H9 (cell line): ENCODE measurements at regions not wholly inside any gene's neighbourhood (a gene's known extent, or its start where the extent isn't known, plus 50 kb on each side); places are given as distances from the start of the nearest gene placed in this dataset.

Experiments used
- DNase-seq: peaks from one replicate; pipeline ENCODE4 v3.0.0-alpha.2; 2017
- H2AFZ ChIP-seq: one replicate; pipeline ENCODE4 v1.6.1; 2013; ENCODE audit warnings: mild to moderate bottlenecking, low read length, control low read depth, moderate library complexity
- H2AK5ac ChIP-seq: 2 replicates; pipeline ENCODE4 v1.6.1; 2013; ENCODE audit warnings: low read length, control low read depth, mixed read lengths; ENCODE audit not compliant: insufficient read length
- H2BK120ac ChIP-seq: one replicate; pipeline ENCODE4 v1.6.1; 2013; ENCODE audit warnings: low read depth, mild to moderate bottlenecking, low read length, control low read depth, inconsistent platforms; ENCODE audit not compliant: poor library complexity, severe bottlenecking
- H2BK12ac ChIP-seq: 2 replicates; pipeline ENCODE4 v1.6.1; 2013; ENCODE audit warnings: low read length, control low read depth, mixed read lengths, low read depth; ENCODE audit not compliant: insufficient read length
- H2BK15ac ChIP-seq: 2 replicates; pipeline ENCODE4 v1.6.1; 2013; ENCODE audit warnings: low read depth, low read length, control low read depth
- H2BK20ac ChIP-seq: one replicate; pipeline ENCODE4 v1.6.1; 2013; ENCODE audit warnings: low read depth, mild to moderate bottlenecking, low read length, control low read depth, inconsistent platforms; ENCODE audit not compliant: poor library complexity, severe bottlenecking
- H2BK5ac ChIP-seq: 2 replicates; pipeline ENCODE4 v1.6.1; 2013; ENCODE audit warnings: low read length, control low read depth, mixed read lengths; ENCODE audit not compliant: insufficient read length
- H3K14ac ChIP-seq: 2 replicates; pipeline ENCODE4 v1.6.1; 2013; ENCODE audit warnings: low read length, control low read depth; ENCODE audit not compliant: insufficient read depth
- H3K18ac ChIP-seq: 2 replicates; pipeline ENCODE4 v1.6.1; 2013; ENCODE audit warnings: low read depth, mild to moderate bottlenecking, mixed read lengths, low read length, control low read depth; ENCODE audit not compliant: insufficient read length
- H3K23ac ChIP-seq: 2 replicates; pipeline ENCODE4 v1.6.1; 2013; ENCODE audit warnings: low read length, control low read depth, mixed read lengths, low read depth; ENCODE audit not compliant: insufficient read length
- H3K23me2 ChIP-seq: 2 replicates; pipeline ENCODE4 v1.6.1; 2013; ENCODE audit warnings: low read depth, mild to moderate bottlenecking, mixed read lengths, low read length, control low read depth; ENCODE audit not compliant: insufficient read length, poor library complexity, severe bottlenecking
- H3K27ac ChIP-seq: 2 replicates; pipeline ENCODE4 v1.5.1; 2013; ENCODE audit warnings: low read length, control low read depth, mixed read lengths, low read depth; ENCODE audit not compliant: insufficient read length
- H3K27me3 ChIP-seq: 2 replicates; pipeline ENCODE4 v1.6.1; 2013; ENCODE audit warnings: low read length, control low read depth, inconsistent platforms; ENCODE audit not compliant: insufficient read depth
- H3K4ac ChIP-seq: 2 replicates; pipeline ENCODE4 v1.6.1; 2013; ENCODE audit warnings: low read depth, mild to moderate bottlenecking, control low read depth, inconsistent platforms, low read length, moderate library complexity
- H3K4me1 ChIP-seq: 2 replicates; pipeline ENCODE4 v1.6.1; 2013; ENCODE audit warnings: low read length, control low read depth, inconsistent platforms; ENCODE audit not compliant: insufficient read depth
- H3K4me2 ChIP-seq: 2 replicates; pipeline ENCODE4 v1.6.1; 2013; ENCODE audit warnings: low read length, control low read depth, mixed read lengths; ENCODE audit not compliant: insufficient read length, insufficient read depth
- H3K56ac ChIP-seq: 2 replicates; pipeline ENCODE4 v1.6.1; 2013; ENCODE audit warnings: low read depth, mild to moderate bottlenecking, mixed read lengths, low read length, control low read depth; ENCODE audit not compliant: insufficient read length
- H3K79me1 ChIP-seq: 2 replicates; pipeline ENCODE4 v1.6.1; 2013; ENCODE audit warnings: low read depth, mild to moderate bottlenecking, moderate library complexity, low read length, control low read depth, inconsistent platforms; ENCODE audit not compliant: insufficient read depth, poor library complexity, severe bottlenecking
- H3K79me2 ChIP-seq: 2 replicates; pipeline ENCODE4 v1.6.1; 2013; ENCODE audit warnings: low read length, control low read depth, inconsistent platforms; ENCODE audit not compliant: insufficient read depth
- H3K9ac ChIP-seq: 2 replicates; pipeline ENCODE4 v1.6.1; 2013; ENCODE audit warnings: low read length, control low read depth, mixed read lengths; ENCODE audit not compliant: insufficient read length; ENCODE audit errors: extremely low read depth
- H3K9me3 ChIP-seq: one replicate; pipeline ENCODE4 v1.6.1; 2013; ENCODE audit warnings: low read depth, low read length, inconsistent platforms; ENCODE audit not compliant: control insufficient read depth
- H3T11ph ChIP-seq: one replicate; pipeline ENCODE4 v1.6.1; 2013; ENCODE audit warnings: mild to moderate bottlenecking, low read length, control low read depth, inconsistent platforms
- H4K20me1 ChIP-seq: one replicate; pipeline ENCODE4 v1.6.1; 2013; ENCODE audit not compliant: control insufficient read depth, insufficient read length, insufficient read depth
- H4K5ac ChIP-seq: 2 replicates; pipeline ENCODE4 v1.6.1; 2013; ENCODE audit warnings: low read depth, mild to moderate bottlenecking, mixed read lengths, low read length, control low read depth; ENCODE audit not compliant: insufficient read length
- H4K8ac ChIP-seq: replicated peaks from 2 replicates; pipeline ENCODE4 v1.6.1; 2013; ENCODE audit warnings: low read length, control low read depth, mixed read lengths, low read depth; ENCODE audit not compliant: insufficient read length
- H4K91ac ChIP-seq: 2 replicates; pipeline ENCODE4 v1.6.1; 2013; ENCODE audit warnings: low read depth, mild to moderate bottlenecking, moderate library complexity, mixed read lengths, low read length, control low read depth; ENCODE audit not compliant: insufficient read length
- H3K27ac Mint-ChIP-seq, 3 experiments: 2 replicates in 2 of 3; 3 replicates in 1 of 3; pipeline ENCODE4 v1.8.0; 2020 to 2021; ENCODE audit warnings: mixed read lengths in 3 of 3, mild to moderate bottlenecking in 1 of 3, moderate library complexity in 1 of 3
- H3K27me3 Mint-ChIP-seq: 2 replicates; pipeline ENCODE4 v1.8.0; 2021; ENCODE audit warnings: low read depth, mild to moderate bottlenecking, moderate library complexity, mixed read lengths
- H3K36me3 Mint-ChIP-seq, 3 experiments: 2 replicates in 2 of 3; 3 replicates in 1 of 3; pipeline ENCODE4 v1.8.0; 2020 to 2021; ENCODE audit warnings: low read depth in 3 of 3, mixed read lengths in 3 of 3; ENCODE audit not compliant: insufficient read depth in 1 of 3
- H3K4me1 Mint-ChIP-seq, 2 experiments: 2 replicates each; pipeline ENCODE4 v1.8.0; 2020; ENCODE audit warnings: mixed read lengths in 2 of 2
- H3K4me3 Mint-ChIP-seq, 2 experiments: 2 replicates in 1 of 2; 3 replicates in 1 of 2; pipeline ENCODE4 v1.8.0; 2020 to 2021; ENCODE audit warnings: mild to moderate bottlenecking in 2 of 2, mixed read lengths in 2 of 2, moderate library complexity in 1 of 2
- H3K9me3 Mint-ChIP-seq, 2 experiments: 2 replicates in 1 of 2; 3 replicates in 1 of 2; pipeline ENCODE4 v1.8.0; 2020; ENCODE audit warnings: mild to moderate bottlenecking in 2 of 2, mixed read lengths in 2 of 2, moderate library complexity in 1 of 2
- CTCF ChIP-seq: fragments of 200-600 bp; sonication (generic); conservative IDR thresholded peaks from 3 replicates; pipeline ENCODE4 v1.8.0; 2021; ENCODE audit warnings: antibody characterized with exemption, mild to moderate bottlenecking
- WGBS: extraction: QIAGEN DNeasy Blood & Tissue Kit; methylation state at CpG from one replicate; pipeline ENCODE4 v1.1.7; 2013; ENCODE audit warnings: missing lambda C conversion rate, low lambda C conversion rate, mixed read lengths; ENCODE audit not compliant: insufficient read length; ENCODE audit errors: extremely low coverage; 5-methylcytosine and 5-hydroxymethylcytosine counted together

GRCh38 chr1:201648907-201649721 lies 110.2 kb downstream of the NAV1 start:
- H2BK5ac ChIP-seq = no peak overlapping the region
- H2AFZ ChIP-seq = no peak overlapping the region
- peaks cover 6% of the 10 kb centered on the region for H3K4me1 ChIP-seq
- TF ChIP-seq CTCF = no peak
- DNase-seq = peak; percentile 82
- peaks cover 28 to 42% of the 10 kb centered on the region in 2 experiments for H3K4me1 Mint-ChIP-seq
- no peak overlapping the region for H3K23ac ChIP-seq
- no peak overlapping the region for H4K5ac ChIP-seq
- WGBS = no CpG with 5 or more reads among the region's 52 CpGs
- no peak overlapping the region for H3K9ac ChIP-seq
- H2AK5ac ChIP-seq = no peak overlapping the region
- no peak overlapping the region for H3K56ac ChIP-seq
- H3K9me3 Mint-ChIP-seq = no peaks in the 10 kb centered on the region
- H2BK15ac ChIP-seq = no peak overlapping the region
- H3K36me3 Mint-ChIP-seq = peaks cover 0 to 3% (median 0%) of the 10 kb centered on the region in 3 experiments; a peak in 3 of 7 replicates
- no peak overlapping the region for H3K4ac ChIP-seq
- H3K14ac ChIP-seq = peak overlapping the region; percentile 82
- no peak overlapping the region for H4K91ac ChIP-seq
- no peak overlapping the region for H3K18ac ChIP-seq
- no peak overlapping the region for H2BK20ac ChIP-seq
- H3K79me1 ChIP-seq = no peaks in the 10 kb centered on the region
- no peak overlapping the region for H2BK12ac ChIP-seq
- no peak overlapping the region for H3K27ac ChIP-seq
- H3K79me2 ChIP-seq = no peaks in the 10 kb centered on the region; the same call in 1 of the 2 replicates
- peak overlapping the region; percentile 78 to 93 for H3K4me3 Mint-ChIP-seq
- peak overlapping the region; percentile 80 for H3K4me2 ChIP-seq
- H3K23me2 ChIP-seq = peaks cover 34% of the 10 kb centered on the region
- H3K27me3 Mint-ChIP-seq = peaks cover 73% of the 10 kb centered on the region
- no peak overlapping the region for H3T11ph ChIP-seq
- H3K9me3 ChIP-seq = no peaks in the 10 kb centered on the region
- no peaks in the 10 kb centered on the region for H4K20me1 ChIP-seq
- H3K27ac Mint-ChIP-seq = peak overlapping the region in 1 of 3 experiments; percentile 48; a peak in 2 of 7 replicates
- no peak overlapping the region for H2BK120ac ChIP-seq
- H4K8ac ChIP-seq = no peak overlapping the region
- peaks cover 5% of the 10 kb centered on the region; the same call in 1 of the 2 replicates for H3K27me3 ChIP-seq
